ENCODE measurements at regions not wholly inside any gene's neighbourhood (a gene's known extent, or its start where the extent isn't known, plus 50 kb on each side); places are given as distances from the start of the nearest gene placed in this dataset.
A peak's percentile ranks its signal among the peaks of the same experiment; 100 is the strongest.

DNA sequence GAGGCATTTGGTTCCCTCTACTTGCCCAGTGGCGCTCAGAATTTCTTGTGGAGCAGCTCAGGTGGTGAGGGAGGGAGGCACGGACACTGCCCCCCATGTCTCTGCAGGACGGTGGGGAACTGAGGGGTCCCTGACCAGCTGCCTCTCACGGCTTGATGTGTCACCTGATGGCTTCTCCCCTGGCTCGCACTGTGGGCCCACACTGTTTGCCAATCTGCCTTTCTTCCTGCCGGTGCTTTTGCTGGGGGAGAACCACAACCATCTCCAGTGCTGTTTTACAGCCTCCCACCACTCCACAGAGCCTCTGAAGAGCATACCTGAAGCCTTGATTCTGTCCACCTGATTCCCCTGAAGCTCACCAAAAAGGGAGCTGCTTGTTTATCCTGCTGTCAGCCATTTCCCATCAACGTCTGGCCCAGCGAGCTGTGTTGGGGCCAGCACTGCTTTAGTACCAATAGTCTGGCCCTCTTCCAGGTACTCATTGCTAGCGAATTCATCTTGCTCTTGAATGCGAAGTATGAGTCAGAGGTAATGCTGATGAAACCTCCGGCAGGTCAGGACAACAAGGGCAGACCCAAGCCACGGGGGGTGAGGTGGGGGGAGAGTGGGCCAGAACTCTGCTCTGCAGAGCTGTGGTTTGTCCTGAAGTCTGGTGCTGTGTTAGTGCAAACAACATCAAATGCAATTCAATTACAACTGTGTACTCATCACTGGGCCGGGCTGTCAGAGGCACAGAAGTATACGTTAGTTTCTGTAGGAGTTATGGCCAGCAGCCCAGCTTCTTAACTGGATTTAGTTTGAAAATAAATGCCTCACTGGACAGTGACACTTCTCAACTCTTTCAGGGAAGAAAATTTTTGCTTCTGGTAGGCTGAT lies 208.3 kb upstream of the JADE1 start (continued):
- TF ChIP-seq, protein P1, sequence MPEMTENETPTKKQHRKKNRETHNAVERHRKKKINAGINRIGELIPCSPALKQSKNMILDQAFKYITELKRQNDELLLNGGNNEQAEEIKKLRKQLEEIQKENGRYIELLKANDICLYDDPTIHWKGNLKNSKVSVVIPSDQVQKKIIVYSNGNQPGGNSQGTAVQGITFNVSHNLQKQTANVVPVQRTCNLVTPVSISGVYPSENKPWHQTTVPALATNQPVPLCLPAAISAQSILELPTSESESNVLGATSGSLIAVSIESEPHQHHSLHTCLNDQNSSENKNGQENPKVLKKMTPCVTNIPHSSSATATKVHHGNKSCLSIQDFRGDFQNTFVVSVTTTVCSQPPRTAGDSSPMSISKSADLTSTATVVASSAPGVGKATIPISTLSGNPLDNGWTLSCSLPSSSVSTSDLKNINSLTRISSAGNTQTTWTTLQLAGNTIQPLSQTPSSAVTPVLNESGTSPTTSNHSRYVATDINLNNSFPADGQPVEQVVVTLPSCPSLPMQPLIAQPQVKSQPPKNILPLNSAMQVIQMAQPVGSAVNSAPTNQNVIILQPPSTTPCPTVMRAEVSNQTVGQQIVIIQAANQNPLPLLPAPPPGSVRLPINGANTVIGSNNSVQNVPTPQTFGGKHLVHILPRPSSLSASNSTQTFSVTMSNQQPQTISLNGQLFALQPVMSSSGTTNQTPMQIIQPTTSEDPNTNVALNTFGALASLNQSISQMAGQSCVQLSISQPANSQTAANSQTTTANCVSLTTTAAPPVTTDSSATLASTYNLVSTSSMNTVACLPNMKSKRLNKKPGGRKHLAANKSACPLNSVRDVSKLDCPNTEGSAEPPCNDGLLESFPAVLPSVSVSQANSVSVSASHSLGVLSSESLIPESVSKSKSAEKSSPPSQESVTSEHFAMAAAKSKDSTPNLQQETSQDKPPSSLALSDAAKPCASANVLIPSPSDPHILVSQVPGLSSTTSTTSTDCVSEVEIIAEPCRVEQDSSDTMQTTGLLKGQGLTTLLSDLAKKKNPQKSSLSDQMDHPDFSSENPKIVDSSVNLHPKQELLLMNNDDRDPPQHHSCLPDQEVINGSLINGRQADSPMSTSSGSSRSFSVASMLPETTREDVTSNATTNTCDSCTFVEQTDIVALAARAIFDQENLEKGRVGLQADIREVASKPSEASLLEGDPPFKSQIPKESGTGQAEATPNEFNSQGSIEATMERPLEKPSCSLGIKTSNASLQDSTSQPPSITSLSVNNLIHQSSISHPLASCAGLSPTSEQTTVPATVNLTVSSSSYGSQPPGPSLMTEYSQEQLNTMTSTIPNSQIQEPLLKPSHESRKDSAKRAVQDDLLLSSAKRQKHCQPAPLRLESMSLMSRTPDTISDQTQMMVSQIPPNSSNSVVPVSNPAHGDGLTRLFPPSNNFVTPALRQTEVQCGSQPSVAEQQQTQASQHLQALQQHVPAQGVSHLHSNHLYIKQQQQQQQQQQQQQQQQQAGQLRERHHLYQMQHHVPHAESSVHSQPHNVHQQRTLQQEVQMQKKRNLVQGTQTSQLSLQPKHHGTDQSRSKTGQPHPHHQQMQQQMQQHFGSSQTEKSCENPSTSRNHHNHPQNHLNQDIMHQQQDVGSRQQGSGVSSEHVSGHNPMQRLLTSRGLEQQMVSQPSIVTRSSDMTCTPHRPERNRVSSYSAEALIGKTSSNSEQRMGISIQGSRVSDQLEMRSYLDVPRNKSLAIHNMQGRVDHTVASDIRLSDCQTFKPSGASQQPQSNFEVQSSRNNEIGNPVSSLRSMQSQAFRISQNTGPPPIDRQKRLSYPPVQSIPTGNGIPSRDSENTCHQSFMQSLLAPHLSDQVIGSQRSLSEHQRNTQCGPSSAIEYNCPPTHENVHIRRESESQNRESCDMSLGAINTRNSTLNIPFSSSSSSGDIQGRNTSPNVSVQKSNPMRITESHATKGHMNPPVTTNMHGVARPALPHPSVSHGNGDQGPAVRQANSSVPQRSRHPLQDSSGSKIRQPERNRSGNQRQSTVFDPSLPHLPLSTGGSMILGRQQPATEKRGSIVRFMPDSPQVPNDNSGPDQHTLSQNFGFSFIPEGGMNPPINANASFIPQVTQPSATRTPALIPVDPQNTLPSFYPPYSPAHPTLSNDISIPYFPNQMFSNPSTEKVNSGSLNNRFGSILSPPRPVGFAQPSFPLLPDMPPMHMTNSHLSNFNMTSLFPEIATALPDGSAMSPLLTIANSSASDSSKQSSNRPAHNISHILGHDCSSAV (CRISPR knock-in tag; IDR thresholded peaks at IDR 0.05; ENCODE audit: borderline replicate concordance) = no peak
- TF ChIP-seq TSC22D2 (CRISPR knock-in tag; IDR thresholded peaks at IDR 0.05; ENCODE audit: borderline replicate concordance) (no peak), GATA4 (IDR thresholded peaks at IDR 0.05; ENCODE audit: borderline replicate concordance, low read depth) (no peak), MAZ (IDR thresholded peaks at IDR 0.05; ENCODE audit: borderline replicate concordance, low read depth, low read length) (peak; percentile 76; the same call in 1 of the 2 replicates), MAZ (CRISPR knock-in tag; IDR thresholded peaks at IDR 0.05; ENCODE audit: low read depth) (peak; percentile 35; the same call in 1 of the 2 replicates), TCF12 (IDR thresholded peaks at IDR 0.05) (no peak), TCF12 (CRISPR knock-in tag; IDR thresholded peaks at IDR 0.05) (no peak), GZF1 (CRISPR knock-in tag; IDR thresholded peaks at IDR 0.05) (no peak), ZFP90 (CRISPR knock-in tag; IDR thresholded peaks at IDR 0.05; ENCODE audit: borderline replicate concordance) (no peak), KAT8 (CRISPR knock-in tag; IDR thresholded peaks at IDR 0.05) (peak; percentile 76), ZBTB7B (CRISPR knock-in tag; IDR thresholded peaks at IDR 0.05) (no peak)
- TF ChIP-seq, protein P2, sequence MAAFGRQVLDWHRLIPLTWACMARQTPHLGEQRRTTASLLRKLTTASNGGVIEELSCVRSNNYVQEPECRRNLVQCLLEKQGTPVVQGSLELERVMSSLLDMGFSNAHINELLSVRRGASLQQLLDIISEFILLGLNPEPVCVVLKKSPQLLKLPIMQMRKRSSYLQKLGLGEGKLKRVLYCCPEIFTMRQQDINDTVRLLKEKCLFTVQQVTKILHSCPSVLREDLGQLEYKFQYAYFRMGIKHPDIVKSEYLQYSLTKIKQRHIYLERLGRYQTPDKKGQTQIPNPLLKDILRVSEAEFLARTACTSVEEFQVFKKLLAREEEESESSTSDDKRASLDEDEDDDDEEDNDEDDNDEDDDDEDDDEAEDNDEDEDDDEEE (CRISPR knock-in tag; IDR thresholded peaks at IDR 0.05) = peak; percentile 82; the same call in 1 of the 2 replicates
- TF ChIP-seq, protein P3, sequence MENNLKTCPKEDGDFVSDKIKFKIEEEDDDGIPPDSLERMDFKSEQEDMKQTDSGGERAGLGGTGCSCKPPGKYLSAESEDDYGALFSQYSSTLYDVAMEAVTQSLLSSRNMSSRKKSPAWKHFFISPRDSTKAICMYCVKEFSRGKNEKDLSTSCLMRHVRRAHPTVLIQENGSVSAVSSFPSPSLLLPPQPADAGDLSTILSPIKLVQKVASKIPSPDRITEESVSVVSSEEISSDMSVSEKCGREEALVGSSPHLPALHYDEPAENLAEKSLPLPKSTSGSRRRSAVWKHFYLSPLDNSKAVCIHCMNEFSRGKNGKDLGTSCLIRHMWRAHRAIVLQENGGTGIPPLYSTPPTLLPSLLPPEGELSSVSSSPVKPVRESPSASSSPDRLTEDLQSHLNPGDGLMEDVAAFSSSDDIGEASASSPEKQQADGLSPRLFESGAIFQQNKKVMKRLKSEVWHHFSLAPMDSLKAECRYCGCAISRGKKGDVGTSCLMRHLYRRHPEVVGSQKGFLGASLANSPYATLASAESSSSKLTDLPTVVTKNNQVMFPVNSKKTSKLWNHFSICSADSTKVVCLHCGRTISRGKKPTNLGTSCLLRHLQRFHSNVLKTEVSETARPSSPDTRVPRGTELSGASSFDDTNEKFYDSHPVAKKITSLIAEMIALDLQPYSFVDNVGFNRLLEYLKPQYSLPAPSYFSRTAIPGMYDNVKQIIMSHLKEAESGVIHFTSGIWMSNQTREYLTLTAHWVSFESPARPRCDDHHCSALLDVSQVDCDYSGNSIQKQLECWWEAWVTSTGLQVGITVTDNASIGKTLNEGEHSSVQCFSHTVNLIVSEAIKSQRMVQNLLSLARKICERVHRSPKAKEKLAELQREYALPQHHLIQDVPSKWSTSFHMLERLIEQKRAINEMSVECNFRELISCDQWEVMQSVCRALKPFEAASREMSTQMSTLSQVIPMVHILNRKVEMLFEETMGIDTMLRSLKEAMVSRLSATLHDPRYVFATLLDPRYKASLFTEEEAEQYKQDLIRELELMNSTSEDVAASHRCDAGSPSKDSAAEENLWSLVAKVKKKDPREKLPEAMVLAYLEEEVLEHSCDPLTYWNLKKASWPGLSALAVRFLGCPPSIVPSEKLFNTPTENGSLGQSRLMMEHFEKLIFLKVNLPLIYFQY (CRISPR knock-in tag; IDR thresholded peaks at IDR 0.05; ENCODE audit: borderline replicate concordance) = peak; percentile 89; the same call in 1 of the 2 replicates
- TF ChIP-seq, protein P4, sequence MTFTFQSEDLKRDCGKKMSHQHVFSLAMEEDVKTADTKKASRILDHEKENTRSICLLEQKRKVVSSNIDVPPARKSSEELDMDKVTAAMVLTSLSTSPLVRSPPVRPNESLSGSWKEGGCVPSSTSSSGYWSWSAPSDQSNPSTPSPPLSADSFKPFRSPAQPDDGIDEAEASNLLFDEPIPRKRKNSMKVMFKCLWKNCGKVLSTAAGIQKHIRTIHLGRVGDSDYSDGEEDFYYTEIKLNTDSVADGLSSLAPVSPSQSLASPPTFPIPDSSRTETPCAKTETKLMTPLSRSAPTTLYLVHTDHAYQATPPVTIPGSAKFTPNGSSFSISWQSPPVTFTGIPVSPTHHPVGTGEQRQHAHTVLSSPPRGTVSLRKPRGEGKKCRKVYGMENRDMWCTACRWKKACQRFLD (CRISPR knock-in tag; IDR thresholded peaks at IDR 0.05; ENCODE audit: borderline replicate concordance) = no peak

Measured in HepG2 (cell line).